ENCODE measurements at regions not wholly inside any gene's neighbourhood (a gene's known extent, or its start where the extent isn't known, plus 50 kb on each side); places are given as distances from the start of the nearest gene placed in this dataset.
"Not testable (repeated sequence)": the region's sequence is repeated elsewhere in the genome, so short reads cannot be mapped to it uniquely, and the experiment has no call there.

GRCh38 chr1:30225357-30225756 lies 498.0 kb downstream of the MATN1 start:
- Histone ChIP-seq H3K27me3 (no peaks in the 10 kb centered on the region), H3K27ac (no peak overlapping the region), H3K4me3 (no peak overlapping the region), H3K4me1 (ENCODE audit: insufficient read depth) (no peaks in the 10 kb centered on the region), H3K9me3 (no peaks in the 10 kb centered on the region), H3K36me3 (no peaks in the 10 kb centered on the region)
- TF ChIP-seq EP300 (IDR thresholded peaks at IDR 0.05) (no peak), POLR2A (IDR thresholded peaks at IDR 0.05) (no peak), CTCF (IDR thresholded peaks at IDR 0.05) (no peak)
- no peak for DNase-seq
- intact Hi-C loops (cut with DNase I) = no loop called here
- WGBS, 3 donors = 55 to 84% (median 81%) methylated on average over 7 of the region's 7 CpGs

- intact Hi-C loops (cut with DNase I) = no loop called here
- H3K4me1 ChIP-seq (ENCODE audit: insufficient read depth) = peaks cover 1% of the 10 kb centered on the region
- DNase-seq = no peak
- TF ChIP-seq EP300 (IDR thresholded peaks at IDR 0.05) (no peak), POLR2A (IDR thresholded peaks at IDR 0.05) (no peak), CTCF (IDR thresholded peaks at IDR 0.05) (no peak)
- 83 to 92% (median 90%) methylated on average over 4 of the region's 4 CpGs for WGBS, 3 donors
- no peaks in the 10 kb centered on the region for H3K9me3 ChIP-seq
- no peaks in the 10 kb centered on the region for H3K36me3 ChIP-seq
- no peak overlapping the region for H3K4me3 ChIP-seq
- H3K27ac ChIP-seq = no peak overlapping the region
- H3K27me3 ChIP-seq = no peaks in the 10 kb centered on the region
Measured at GRCh38 chr1:30219675-30220074, 503.7 kb downstream of the MATN1 start.

GRCh38 chr1:30218438-30218837 lies 504.9 kb downstream of the MATN1 start:
- H3K27ac ChIP-seq = no peak overlapping the region
- H3K9me3 ChIP-seq = no peaks in the 10 kb centered on the region
- H3K4me3 ChIP-seq = no peak overlapping the region
- H3K36me3 ChIP-seq = no peaks in the 10 kb centered on the region
- intact Hi-C loops (cut with DNase I) = no loop called here
- no peaks in the 10 kb centered on the region for H3K27me3 ChIP-seq
- 48 to 60% (median 59%) methylated on average over 2 of the region's 2 CpGs for WGBS, 3 donors
- DNase-seq = no peak
- no peak for TF ChIP-seq EP300 (IDR thresholded peaks at IDR 0.05)
- TF ChIP-seq POLR2A (IDR thresholded peaks at IDR 0.05) = no peak
- no peak for TF ChIP-seq CTCF (IDR thresholded peaks at IDR 0.05)
- peaks cover 1% of the 10 kb centered on the region for H3K4me1 ChIP-seq (ENCODE audit: insufficient read depth)

- Histone ChIP-seq H3K4me1 (ENCODE audit: insufficient read depth) (peaks cover 1% of the 10 kb centered on the region), H3K27ac (no peak overlapping the region), H3K36me3 (no peaks in the 10 kb centered on the region), H3K4me3 (no peak overlapping the region), H3K27me3 (no peaks in the 10 kb centered on the region), H3K9me3 (no peaks in the 10 kb centered on the region)
- intact Hi-C loops (cut with DNase I) = no loop called here
- WGBS, 3 donors = 81 to 97% (median 93%) methylated on average over 7 of the region's 7 CpGs
- TF ChIP-seq EP300 (IDR thresholded peaks at IDR 0.05) (no peak), CTCF (IDR thresholded peaks at IDR 0.05) (no peak), POLR2A (IDR thresholded peaks at IDR 0.05) (no peak)
- no peak for DNase-seq
Measured at GRCh38 chr1:30216602-30217001, 506.8 kb downstream of the MATN1 start.

- no peak for TF ChIP-seq POLR2A (IDR thresholded peaks at IDR 0.05)
- TF ChIP-seq CTCF (IDR thresholded peaks at IDR 0.05) = no peak
- no peak for TF ChIP-seq EP300 (IDR thresholded peaks at IDR 0.05)
- Histone ChIP-seq H3K9me3 (no peaks in the 10 kb centered on the region), H3K27ac (no peak overlapping the region), H3K27me3 (no peaks in the 10 kb centered on the region), H3K4me1 (ENCODE audit: insufficient read depth) (peaks cover 1% of the 10 kb centered on the region), H3K4me3 (no peak overlapping the region), H3K36me3 (no peaks in the 10 kb centered on the region)
- intact Hi-C loops (cut with DNase I) = no loop called here
- 81 to 89% (median 87%) methylated on average over 7 of the region's 7 CpGs for WGBS, 3 donors
- DNase-seq = no peak
Measured at GRCh38 chr1:30213936-30214335, 509.4 kb downstream of the MATN1 start.

GRCh38 chr1:30207962-30208361 lies 515.4 kb downstream of the MATN1 start:
- 89 to 93% (median 90%) methylated on average over 1 of the region's 1 CpG for WGBS, 3 donors
- H3K36me3 ChIP-seq; H3K27ac ChIP-seq; DNase-seq; H3K4me1 ChIP-seq (ENCODE audit: insufficient read depth); H3K4me3 ChIP-seq; H3K9me3 ChIP-seq; intact Hi-C loops (cut with DNase I); H3K27me3 ChIP-seq: not testable (repeated sequence)

GRCh38 chr1:30206631-30207030 lies 516.8 kb downstream of the MATN1 start:
- H3K4me1 ChIP-seq (ENCODE audit: insufficient read depth); H3K36me3 ChIP-seq; H3K9me3 ChIP-seq; intact Hi-C loops (cut with DNase I); H3K27ac ChIP-seq; H3K27me3 ChIP-seq; H3K4me3 ChIP-seq; DNase-seq: not testable (repeated sequence)
- WGBS, 3 donors = 90 to 95% (median 94%) methylated on average over 5 of the region's 5 CpGs

Data from ovary (tissue), 7 donors.